GM21381 (cell line): ENCODE measurements at regions not wholly inside any gene's neighbourhood (a gene's known extent, or its start where the extent isn't known, plus 50 kb on each side); places are given as distances from the start of the nearest gene placed in this dataset.

Experiments
- ATAC-seq: cut with Tn5 transposase; IDR thresholded peaks from one replicate; pipeline ENCODE4 v1.9.1; 2021; ENCODE audit warnings: mild to moderate bottlenecking, moderate library complexity; ENCODE audit not compliant: unreplicated experiment

- no peak for ATAC-seq
Observed at GRCh38 chr10:7028809-7029166, 382.0 kb downstream of the SFMBT2 start.

GRCh38 chr10:7027913-7028808 is 382.7 kb downstream of the SFMBT2 start:
- ATAC-seq = no peak

GRCh38 chr10:7027237-7027912 is 383.5 kb downstream of the SFMBT2 start:
- no peak for ATAC-seq

- no peak for ATAC-seq
Observed at GRCh38 chr10:7026818-7027217, 384.0 kb downstream of the SFMBT2 start.

GRCh38 chr10:7025296-7025695 is 385.5 kb downstream of the SFMBT2 start:
- ATAC-seq = no peak

GRCh38 chr10:7015457-7015856 is 395.4 kb downstream of the SFMBT2 start:
- ATAC-seq = no peak

- no peak for ATAC-seq
Observed at GRCh38 chr10:7014721-7015120, 396.1 kb downstream of the SFMBT2 start.

GRCh38 chr10:7011994-7012393 is 398.8 kb downstream of the SFMBT2 start:
- ATAC-seq = no peak

GRCh38 chr10:7008645-7009044 is 402.2 kb downstream of the SFMBT2 start:
- ATAC-seq = no peak

- no peak for ATAC-seq
Observed at GRCh38 chr10:7007600-7008190, 403.1 kb downstream of the SFMBT2 start.

GRCh38 chr10:7006566-7006965 is 404.3 kb downstream of the SFMBT2 start:
- ATAC-seq = no peak

- no peak for ATAC-seq
Observed at GRCh38 chr10:7003831-7004395, 406.9 kb downstream of the SFMBT2 start.

- no peak for ATAC-seq
Observed at GRCh38 chr10:7000061-7000460, 410.8 kb downstream of the SFMBT2 start.

GRCh38 chr10:6999232-6999925 is 411.5 kb downstream of the SFMBT2 start:
- no peak for ATAC-seq

- ATAC-seq = no peak
Observed at GRCh38 chr10:6997509-6997908, 413.3 kb downstream of the SFMBT2 start.

- ATAC-seq = no peak
Observed at GRCh38 chr10:6996431-6996830, 414.4 kb downstream of the SFMBT2 start.

GRCh38 chr10:6995831-6996230 is 415.0 kb downstream of the SFMBT2 start:
- no peak for ATAC-seq

- ATAC-seq = no peak
Observed at GRCh38 chr10:6995341-6995740, 415.3 kb upstream of the PRKCQ start.

GRCh38 chr10:6990891-6991290 is 410.8 kb upstream of the PRKCQ start:
- ATAC-seq = no peak

- no peak for ATAC-seq
Observed at GRCh38 chr10:6988654-6989053, 408.6 kb upstream of the PRKCQ start.

GRCh38 chr10:6987536-6987945 is 407.5 kb upstream of the PRKCQ start:
- ATAC-seq = no peak
